PC-3 (cell line): ENCODE measurements at regions not wholly inside any gene's neighbourhood (a gene's known extent, or its start where the extent isn't known, plus 50 kb on each side); places are given as distances from the start of the nearest gene placed in this dataset.
A peak's percentile ranks its signal among the peaks of the same experiment; 100 is the strongest.

ENCODE experiments used
- ATAC-seq: fragments of 200-7000 bp; cut with Tn5 transposase; 2 replicates; pipeline ENCODE4 v1.9.1; 2020; ENCODE audit warnings: mild to moderate bottlenecking, moderate library complexity
- BruUV-seq: library from RNA; stranded (reverse); fragments of 400-500 nt; replicated peaks from 2 replicates; lab custom pipeline; 2021; lab: Mats Ljungman, UMichigan
- CTCF ChIA-PET: fragments of 300-600 bp; sonication (Branson Sonifier 250); formaldehyde crosslinking; loops from one replicate; lab custom pipeline; 2022; ENCODE audit warnings: antibody characterized with exemption; lab: Charles Lee
- POLR2A ChIA-PET: fragments of 300-600 bp; sonication (Branson Sonifier 250); formaldehyde crosslinking; loops from one replicate; lab custom pipeline; 2022; ENCODE audit warnings: antibody characterized with exemption; ENCODE audit not compliant: unreplicated experiment; lab: Charles Lee
- DNase-seq: peaks from one replicate; pipeline ENCODE4 v3.0.0-alpha.2; 2015
- H2AFZ ChIP-seq: fragments of 300-600 bp; sonication (generic); 2 replicates; pipeline ENCODE4 v1.6.0; 2016; ENCODE audit warnings: antibody characterized with exemption, low read length
- H3F3A ChIP-seq: fragments of 300-600 bp; sonication (generic); one replicate; pipeline ENCODE4 v1.6.0; 2017; ENCODE audit warnings: antibody characterized with exemption, low read length, control low read depth, mild to moderate bottlenecking; ENCODE audit not compliant: unreplicated experiment
- H3K27ac ChIP-seq: fragments of 300-600 bp; sonication (generic); 2 replicates; pipeline ENCODE4 v1.5.1; 2016; ENCODE audit warnings: mild to moderate bottlenecking, low read length
- H3K27me3 ChIP-seq: fragments of 300-600 bp; sonication (generic); 2 replicates; pipeline ENCODE4 v1.6.1; 2016; ENCODE audit warnings: low read length, mixed read lengths
- H3K36me3 ChIP-seq: fragments of 300-600 bp; sonication (generic); 2 replicates; pipeline ENCODE4 v1.6.1; 2016; ENCODE audit warnings: low read depth, mixed run types, low read length, mixed read lengths
- H3K4me1 ChIP-seq: fragments of 300-600 bp; sonication (generic); 2 replicates; pipeline ENCODE4 v1.5.1; 2016; ENCODE audit warnings: low read length; ENCODE audit not compliant: insufficient read depth
- H3K4me2 ChIP-seq: fragments of 300-600 bp; sonication (generic); 2 replicates; pipeline ENCODE4 v1.6.0; 2016; ENCODE audit warnings: low read length
- H3K4me3 ChIP-seq: fragments of 300-600 bp; sonication (generic); 2 replicates; pipeline ENCODE4 v1.5.1; 2016; ENCODE audit warnings: mild to moderate bottlenecking, low read length, mixed read lengths
- H3K79me2 ChIP-seq: fragments of 300-600 bp; sonication (generic); 2 replicates; pipeline ENCODE4 v1.6.1; 2017; ENCODE audit warnings: low read length, mixed read lengths
- H3K9ac ChIP-seq: fragments of 300-600 bp; sonication (generic); 2 replicates; pipeline ENCODE4 v1.6.0; 2016; ENCODE audit warnings: mild to moderate bottlenecking, low read length
- H3K9me2 ChIP-seq: fragments of 300-600 bp; sonication (generic); replicated peaks from 2 replicates; pipeline ENCODE4 v1.6.1; 2016; ENCODE audit warnings: mixed run types, low read length, mixed read lengths
- H3K9me3 ChIP-seq: fragments of 300-600 bp; sonication (generic); 2 replicates; pipeline ENCODE4 v1.6.1; 2016; ENCODE audit warnings: low read length, mixed read lengths
- H4K20me1 ChIP-seq: fragments of 300-600 bp; sonication (generic); 2 replicates; pipeline ENCODE4 v1.6.1; 2016; ENCODE audit warnings: low read length, mixed read lengths
- EZH2 ChIP-seq: fragments of 300-600 bp; sonication (generic); IDR thresholded peaks from one replicate; pipeline ENCODE4 v1.6.1; 2017; ENCODE audit warnings: antibody characterized with exemption, mild to moderate bottlenecking, low read length; ENCODE audit not compliant: unreplicated experiment
- EZH2phosphoT487 ChIP-seq: fragments of 300-600 bp; sonication (generic); IDR thresholded peaks from 2 replicates; pipeline ENCODE4 v1.6.1; 2018; ENCODE audit warnings: mild to moderate bottlenecking, antibody characterized with exemption, low read length, borderline replicate concordance
- intact Hi-C: fragments of 100-400 bp; cut with micrococcal nuclease; formaldehyde crosslinking; loops from 2 replicates; pipeline ENCODE4 v1.9.0; 2023
- TF ChIP-seq, protein P1 (sequence below): fragments of 300-600 bp; sonication (generic); conservative IDR thresholded peaks from 2 replicates; pipeline ENCODE4 v1.5.1; 2017; ENCODE audit warnings: antibody characterized with exemption, low read depth, mild to moderate bottlenecking, low read length

DNA sequence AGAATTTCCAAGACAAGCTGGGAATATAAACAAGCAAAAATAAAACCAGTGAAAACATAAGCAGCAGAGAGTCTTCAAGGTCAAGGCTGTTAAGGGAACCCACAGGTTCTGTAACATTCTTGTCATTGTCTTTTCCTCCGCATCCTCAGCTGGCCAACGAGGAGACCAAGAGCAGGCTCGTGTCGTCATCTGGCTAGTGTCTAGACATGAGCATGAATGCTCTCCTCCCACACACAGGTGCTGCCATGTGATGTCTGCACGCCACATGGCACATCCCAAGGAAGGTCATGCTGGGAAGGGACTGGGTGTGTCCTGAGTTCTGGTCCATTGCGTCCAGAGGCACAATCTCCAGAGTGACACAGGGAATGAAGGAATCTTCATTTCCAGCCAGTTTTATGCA lies 156.2 kb downstream of the POLR2M start:
- intact Hi-C loops, result loop anchor here (10.0 kb wide), 1 partner anchor 322 kb away; no protein-coding TSS in a partner anchor

DNA sequence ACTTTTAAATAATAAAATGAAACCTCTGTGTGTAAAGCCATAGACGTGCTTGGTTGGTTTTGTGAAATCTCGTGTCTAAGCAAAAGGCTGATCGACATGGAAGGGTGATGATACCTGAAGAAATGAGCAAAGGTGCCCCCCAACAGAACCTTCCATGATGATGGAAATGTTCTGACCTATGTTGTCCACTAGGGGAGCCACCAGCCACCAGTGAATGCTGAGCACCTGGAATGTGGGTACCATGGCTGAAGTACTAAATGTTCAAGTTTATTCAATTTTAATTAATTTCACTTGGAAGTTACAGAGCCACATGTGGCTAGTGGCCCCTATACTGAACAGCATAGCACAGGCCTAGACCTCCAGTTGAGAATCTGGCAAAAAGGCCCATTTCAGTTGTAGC lies 158.8 kb downstream of the POLR2M start:
- ChIA-PET CTCF (interaction anchor here (1.8 kb wide), 1 partner anchor 206 kb away, joined by 6 read pairs; no protein-coding TSS in a partner anchor), POLR2A (no interaction called here)
- H3K36me3 ChIP-seq, result no peaks in the 10 kb centered on the region; the same call in 1 of the 2 replicates
- DNase-seq (peak; percentile 17), ATAC-seq (no peak)
- H2AFZ ChIP-seq, result no peak overlapping the region
- intact Hi-C loops, result loop anchor here (10.0 kb wide), 1 partner anchor 320 kb away; no protein-coding TSS in a partner anchor
- H3K27ac ChIP-seq, result no peak overlapping the region
- TF ChIP-seq EZH2phosphoT487, result no peak
- TF ChIP-seq, protein P1, sequence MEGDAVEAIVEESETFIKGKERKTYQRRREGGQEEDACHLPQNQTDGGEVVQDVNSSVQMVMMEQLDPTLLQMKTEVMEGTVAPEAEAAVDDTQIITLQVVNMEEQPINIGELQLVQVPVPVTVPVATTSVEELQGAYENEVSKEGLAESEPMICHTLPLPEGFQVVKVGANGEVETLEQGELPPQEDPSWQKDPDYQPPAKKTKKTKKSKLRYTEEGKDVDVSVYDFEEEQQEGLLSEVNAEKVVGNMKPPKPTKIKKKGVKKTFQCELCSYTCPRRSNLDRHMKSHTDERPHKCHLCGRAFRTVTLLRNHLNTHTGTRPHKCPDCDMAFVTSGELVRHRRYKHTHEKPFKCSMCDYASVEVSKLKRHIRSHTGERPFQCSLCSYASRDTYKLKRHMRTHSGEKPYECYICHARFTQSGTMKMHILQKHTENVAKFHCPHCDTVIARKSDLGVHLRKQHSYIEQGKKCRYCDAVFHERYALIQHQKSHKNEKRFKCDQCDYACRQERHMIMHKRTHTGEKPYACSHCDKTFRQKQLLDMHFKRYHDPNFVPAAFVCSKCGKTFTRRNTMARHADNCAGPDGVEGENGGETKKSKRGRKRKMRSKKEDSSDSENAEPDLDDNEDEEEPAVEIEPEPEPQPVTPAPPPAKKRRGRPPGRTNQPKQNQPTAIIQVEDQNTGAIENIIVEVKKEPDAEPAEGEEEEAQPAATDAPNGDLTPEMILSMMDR, result peak; percentile 57
- H3K4me2 ChIP-seq, result no peak overlapping the region
- no TSS peak for BruUV-seq
- no peak overlapping the region for H3K4me3 ChIP-seq
- H3K79me2 ChIP-seq, result no peaks in the 10 kb centered on the region
- no peaks in the 10 kb centered on the region for H3F3A ChIP-seq
- H3K9me3 ChIP-seq, result no peaks in the 10 kb centered on the region
- no peak overlapping the region for H3K9ac ChIP-seq
- H3K4me1 ChIP-seq, result no peaks in the 10 kb centered on the region
- no peaks in the 10 kb centered on the region for H4K20me1 ChIP-seq
- no peaks in the 10 kb centered on the region for H3K9me2 ChIP-seq
- H3K27me3 ChIP-seq, result no peaks in the 10 kb centered on the region

More for the DNA sequence above, 156.2 kb downstream of the POLR2M start:
- no TSS peak for BruUV-seq
- Histone ChIP-seq H3K27me3 (no peaks in the 10 kb centered on the region), H3K9me2 (no peaks in the 10 kb centered on the region), H3K4me3 (no peak overlapping the region), H3K27ac (no peak overlapping the region), H2AFZ (no peak overlapping the region), H3K4me1 (no peaks in the 10 kb centered on the region), H3K36me3 (no peaks in the 10 kb centered on the region; the same call in 1 of the 2 replicates), H3K9me3 (no peaks in the 10 kb centered on the region), H3K4me2 (no peak overlapping the region), H3K79me2 (no peaks in the 10 kb centered on the region), H3F3A (no peaks in the 10 kb centered on the region), H3K9ac (no peak overlapping the region), H4K20me1 (no peaks in the 10 kb centered on the region)
- CTCF ChIA-PET, result no interaction called here
- POLR2A ChIA-PET, result no interaction called here
- no peak for TF ChIP-seq EZH2phosphoT487
- no peak for TF ChIP-seq EZH2
- TF ChIP-seq, protein P1, result no peak
- ATAC-seq, result no peak
- DNase-seq, result no peak

DNA sequence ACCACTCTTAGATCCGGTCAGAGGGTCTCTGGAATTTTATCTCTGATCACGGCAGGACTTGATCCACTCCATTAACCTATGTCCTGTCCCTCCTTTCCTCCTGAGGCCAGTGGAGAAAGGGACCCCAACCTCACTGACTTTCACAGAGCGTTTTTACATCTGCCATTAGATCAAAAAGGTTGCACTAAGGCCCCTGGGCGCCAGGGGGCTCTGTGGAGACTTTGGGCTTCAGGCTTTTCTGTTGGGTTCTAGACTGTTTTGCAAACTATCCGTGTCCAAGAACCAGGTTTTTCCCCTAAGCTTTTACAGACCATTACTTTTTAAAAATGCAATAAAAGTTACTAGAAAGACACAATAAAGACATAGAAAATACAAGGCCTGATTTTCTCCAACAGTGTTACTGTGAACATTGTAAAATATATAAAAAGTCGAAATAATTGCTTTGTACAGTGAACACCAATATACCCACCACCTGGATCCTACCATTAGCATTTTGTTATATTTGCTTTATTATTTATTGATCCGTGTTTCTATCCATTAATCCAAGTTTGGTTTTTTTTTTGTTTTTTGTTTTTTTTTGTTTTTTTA lies 159.7 kb downstream of the POLR2M start:
- no peaks in the 10 kb centered on the region for H4K20me1 ChIP-seq
- intact Hi-C loops, result loop anchor here (1.0 to 10.0 kb wide), 2 partner anchors 204 to 319 kb away; no protein-coding TSS in a partner anchor
- no peak overlapping the region for H3K9ac ChIP-seq
- no peak overlapping the region for H3K4me2 ChIP-seq
- H3K9me3 ChIP-seq, result no peaks in the 10 kb centered on the region
- peak overlapping the region; percentile 26; the same call in 1 of the 2 replicates for H2AFZ ChIP-seq
- no peak overlapping the region for H3K4me3 ChIP-seq
- H3K79me2 ChIP-seq, result no peaks in the 10 kb centered on the region
- no peaks in the 10 kb centered on the region for H3K4me1 ChIP-seq
- ChIA-PET CTCF (interaction anchor here (1.8 kb wide), 1 partner anchor 205 kb away, joined by 6 read pairs; no protein-coding TSS in a partner anchor), POLR2A (no interaction called here)
- no peaks in the 10 kb centered on the region for H3K9me2 ChIP-seq
- no peaks in the 10 kb centered on the region; the same call in 1 of the 2 replicates for H3K36me3 ChIP-seq
- no TSS peak for BruUV-seq
- peak; percentile 69 for DNase-seq
- H3K27ac ChIP-seq, result no peak overlapping the region
- no peaks in the 10 kb centered on the region for H3K27me3 ChIP-seq
- no peaks in the 10 kb centered on the region for H3F3A ChIP-seq
- no peak; the same call in 1 of the 2 replicates for ATAC-seq
- TF ChIP-seq EZH2phosphoT487 (no peak), EZH2 (no peak)
- TF ChIP-seq, protein P1, result peak; percentile 80
